ENCODE measurements at regions not wholly inside any gene's neighbourhood (a gene's known extent, or its start where the extent isn't known, plus 50 kb on each side); places are given as distances from the start of the nearest gene placed in this dataset.

DNA sequence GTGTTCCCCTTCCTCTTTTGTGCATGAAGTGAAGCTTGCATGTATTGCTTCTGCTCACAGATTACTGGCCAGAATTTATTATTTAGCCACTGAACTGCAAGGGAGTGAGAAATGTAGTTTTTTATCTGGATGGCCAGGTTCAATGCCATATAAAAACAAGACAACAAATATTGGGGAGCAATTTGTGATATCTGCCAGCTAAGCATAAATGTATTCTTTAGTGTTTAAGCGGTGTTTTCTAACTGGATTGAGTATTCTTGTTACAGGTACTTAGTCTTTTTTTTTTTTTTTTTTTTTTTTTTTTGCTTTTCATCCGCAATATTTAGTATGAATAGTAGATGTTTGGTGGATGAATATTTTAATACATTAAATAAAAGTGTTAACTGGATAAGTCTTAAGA lies 158.2 kb downstream of the TFAP2B start:
- POLR2A ChIA-PET: no interaction called here

DNA sequence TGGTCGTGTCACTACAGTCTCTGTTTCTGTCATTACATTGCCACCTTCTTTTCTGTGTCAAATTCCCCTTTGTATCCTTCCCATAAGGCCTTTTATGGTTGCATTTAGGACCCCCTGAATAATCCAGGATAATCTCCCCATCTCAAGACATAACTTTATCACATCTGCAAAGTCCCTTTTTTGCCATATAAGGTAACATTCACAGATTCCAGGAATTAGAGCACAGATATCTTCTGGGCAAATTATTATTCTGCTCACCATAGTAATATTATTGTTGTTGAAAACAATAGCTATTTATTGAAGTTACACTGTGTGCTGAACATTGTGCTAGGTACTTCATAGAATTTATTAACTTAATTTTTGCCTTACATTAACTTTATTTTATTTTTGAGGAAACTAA lies 159.1 kb downstream of the TFAP2B start:
- H3K4me3 Mint-ChIP-seq: no peak overlapping the region
- H3K36me3 Mint-ChIP-seq (ENCODE audit: low read depth): no peaks in the 10 kb centered on the region
- ATAC-seq (ENCODE audit: low read depth) (no peak), DNase-seq (no peak)
- H3K27ac Mint-ChIP-seq: no peak overlapping the region
- ChIA-PET POLR2A (no interaction called here), CTCF (no interaction called here)
- TF ChIP-seq, protein P1, sequence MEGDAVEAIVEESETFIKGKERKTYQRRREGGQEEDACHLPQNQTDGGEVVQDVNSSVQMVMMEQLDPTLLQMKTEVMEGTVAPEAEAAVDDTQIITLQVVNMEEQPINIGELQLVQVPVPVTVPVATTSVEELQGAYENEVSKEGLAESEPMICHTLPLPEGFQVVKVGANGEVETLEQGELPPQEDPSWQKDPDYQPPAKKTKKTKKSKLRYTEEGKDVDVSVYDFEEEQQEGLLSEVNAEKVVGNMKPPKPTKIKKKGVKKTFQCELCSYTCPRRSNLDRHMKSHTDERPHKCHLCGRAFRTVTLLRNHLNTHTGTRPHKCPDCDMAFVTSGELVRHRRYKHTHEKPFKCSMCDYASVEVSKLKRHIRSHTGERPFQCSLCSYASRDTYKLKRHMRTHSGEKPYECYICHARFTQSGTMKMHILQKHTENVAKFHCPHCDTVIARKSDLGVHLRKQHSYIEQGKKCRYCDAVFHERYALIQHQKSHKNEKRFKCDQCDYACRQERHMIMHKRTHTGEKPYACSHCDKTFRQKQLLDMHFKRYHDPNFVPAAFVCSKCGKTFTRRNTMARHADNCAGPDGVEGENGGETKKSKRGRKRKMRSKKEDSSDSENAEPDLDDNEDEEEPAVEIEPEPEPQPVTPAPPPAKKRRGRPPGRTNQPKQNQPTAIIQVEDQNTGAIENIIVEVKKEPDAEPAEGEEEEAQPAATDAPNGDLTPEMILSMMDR (IDR thresholded peaks at IDR 0.05): no peak
- H3K9me3 Mint-ChIP-seq: no peaks in the 10 kb centered on the region
- no peaks in the 10 kb centered on the region for H3K4me1 Mint-ChIP-seq
- no peaks in the 10 kb centered on the region for H3K27me3 Mint-ChIP-seq
- intact Hi-C loops (cut with micrococcal nuclease): no loop called here

More for the DNA sequence above, 158.2 kb downstream of the TFAP2B start:
- DNase-seq (no peak), ATAC-seq (ENCODE audit: low read depth) (no peak)
- CTCF ChIA-PET: no interaction called here
- Mint-ChIP-seq H3K36me3 (ENCODE audit: low read depth) (no peaks in the 10 kb centered on the region), H3K27me3 (no peaks in the 10 kb centered on the region), H3K27ac (no peak overlapping the region), H3K4me1 (no peaks in the 10 kb centered on the region), H3K4me3 (no peak overlapping the region), H3K9me3 (no peaks in the 10 kb centered on the region)
- TF ChIP-seq, protein P1 (IDR thresholded peaks at IDR 0.05): no peak
- intact Hi-C loops (cut with micrococcal nuclease): no loop called here

DNA sequence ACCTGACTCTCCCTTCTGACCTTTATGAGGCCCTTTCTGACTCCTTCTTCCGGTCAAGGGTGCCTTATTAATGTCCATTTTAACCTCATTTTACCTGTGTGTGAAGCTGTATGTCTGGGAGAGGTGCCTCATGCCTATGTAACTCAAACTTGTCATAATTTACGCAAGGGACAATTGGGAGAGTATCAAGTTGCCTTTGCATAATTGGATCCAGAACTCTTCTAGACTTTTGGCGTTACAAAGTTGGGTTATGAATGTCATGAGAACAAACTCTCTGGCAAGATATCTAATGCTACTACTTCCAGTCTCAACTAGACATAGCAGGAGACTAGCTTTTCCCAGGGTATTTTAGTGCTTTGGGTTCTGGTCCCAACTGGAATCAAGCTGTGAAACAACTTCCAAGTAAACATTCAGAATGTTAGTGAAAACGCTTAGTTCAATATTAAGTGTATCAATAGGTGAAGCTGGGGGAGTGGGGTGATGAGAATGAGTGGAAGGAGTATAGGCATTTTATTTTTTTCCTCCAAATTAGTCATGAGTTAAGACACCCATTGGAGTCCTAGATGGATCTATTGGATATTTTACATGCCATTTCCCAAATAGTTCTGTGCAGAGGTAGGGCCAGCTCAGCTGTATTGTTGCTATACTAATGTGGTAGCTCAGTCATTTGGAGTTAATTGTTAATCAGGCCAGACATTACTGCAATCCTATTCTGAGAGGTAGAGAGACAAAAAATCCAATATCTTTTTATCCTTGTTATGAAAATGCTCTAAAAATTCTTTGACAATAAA lies 159.9 kb downstream of the TFAP2B start:
- Mint-ChIP-seq H3K4me1 (no peaks in the 10 kb centered on the region), H3K9me3 (no peaks in the 10 kb centered on the region), H3K4me3 (no peak overlapping the region), H3K27me3 (no peaks in the 10 kb centered on the region), H3K27ac (no peak overlapping the region), H3K36me3 (ENCODE audit: low read depth) (no peaks in the 10 kb centered on the region)
- CTCF ChIA-PET: no interaction called here
- TF ChIP-seq, protein P1 (IDR thresholded peaks at IDR 0.05): no peak
- POLR2A ChIA-PET: no interaction called here
- DNase-seq: no peak
- intact Hi-C loops (cut with micrococcal nuclease): no loop called here
- no peak for ATAC-seq (ENCODE audit: low read depth)

DNA sequence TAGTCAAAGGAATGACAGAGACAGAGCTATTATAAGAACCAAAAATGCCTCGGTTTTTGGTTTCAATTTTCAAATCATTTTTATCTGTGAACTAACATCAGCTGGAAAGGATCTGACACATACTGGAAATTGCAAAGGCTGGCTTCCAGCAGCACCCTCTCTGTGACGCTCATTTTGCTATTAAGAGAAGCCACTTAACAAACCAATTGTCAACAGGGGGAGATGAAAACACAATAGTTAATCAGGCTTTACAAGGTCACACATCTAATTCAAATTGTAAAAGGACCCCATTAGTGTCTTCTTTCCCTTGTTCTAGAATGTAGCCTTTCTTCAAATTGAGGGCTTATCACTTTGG lies 160.5 kb downstream of the TFAP2B start:
- no peaks in the 10 kb centered on the region for H3K4me1 Mint-ChIP-seq
- ATAC-seq (ENCODE audit: low read depth) (no peak), DNase-seq (no peak)
- CTCF ChIA-PET: no interaction called here
- no peaks in the 10 kb centered on the region for H3K9me3 Mint-ChIP-seq
- intact Hi-C loops (cut with micrococcal nuclease): no loop called here
- no peak overlapping the region for H3K4me3 Mint-ChIP-seq
- TF ChIP-seq, protein P1 (IDR thresholded peaks at IDR 0.05): no peak
- no peak overlapping the region for H3K27ac Mint-ChIP-seq
- POLR2A ChIA-PET: no interaction called here
- H3K36me3 Mint-ChIP-seq (ENCODE audit: low read depth): no peaks in the 10 kb centered on the region
- no peaks in the 10 kb centered on the region for H3K27me3 Mint-ChIP-seq

DNA sequence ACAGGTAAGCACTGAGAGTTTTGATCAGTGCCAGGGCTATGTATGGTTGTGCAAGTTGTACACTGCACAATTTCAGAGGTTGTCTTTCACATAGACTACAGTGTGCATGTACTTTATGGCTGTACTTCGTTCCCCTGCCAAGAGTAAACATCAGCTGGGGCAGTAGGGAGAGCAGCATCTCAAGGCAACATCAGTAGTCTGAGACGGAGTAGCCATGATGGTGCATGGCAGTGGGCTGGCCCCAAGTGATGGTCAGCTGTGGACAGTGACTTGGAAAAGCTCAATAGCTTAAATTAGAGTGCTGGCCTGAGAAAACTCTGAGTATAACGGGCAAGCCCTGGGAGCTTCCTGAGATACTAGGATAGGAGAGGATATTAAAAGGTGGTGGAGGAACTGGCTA lies 165.5 kb downstream of the TFAP2B start:
- intact Hi-C loops (cut with micrococcal nuclease): no loop called here
- DNase-seq (no peak), ATAC-seq (ENCODE audit: low read depth) (no peak)
- no peak overlapping the region for H3K4me3 Mint-ChIP-seq
- ChIA-PET POLR2A (no interaction called here), CTCF (no interaction called here)
- H3K9me3 Mint-ChIP-seq: peaks cover 3% of the 10 kb centered on the region
- H3K27me3 Mint-ChIP-seq: no peaks in the 10 kb centered on the region
- TF ChIP-seq, protein P1 (IDR thresholded peaks at IDR 0.05): no peak
- no peak overlapping the region for H3K27ac Mint-ChIP-seq
- no peaks in the 10 kb centered on the region for H3K36me3 Mint-ChIP-seq (ENCODE audit: low read depth)
- H3K4me1 Mint-ChIP-seq: no peaks in the 10 kb centered on the region
